GM23248 (cell line): ENCODE measurements at regions not wholly inside any gene's neighbourhood (a gene's known extent, or its start where the extent isn't known, plus 50 kb on each side); places are given as distances from the start of the nearest gene placed in this dataset.
"Not testable (repeated sequence)": the region's sequence is repeated elsewhere in the genome, so short reads cannot be mapped to it uniquely, and the experiment has no call there.

Source experiments
- EZH2 ChIP-seq: fragments of 200-600 bp; sonication (generic); IDR thresholded peaks from 2 replicates; pipeline ENCODE4 v1.6.1; 2018; ENCODE audit warnings: antibody characterized with exemption, mild to moderate bottlenecking; ENCODE audit not compliant: insufficient read depth, poor library complexity, severe bottlenecking
- EZH2phosphoT487 ChIP-seq: fragments of 200-600 bp; sonication (generic); IDR thresholded peaks from 2 replicates; pipeline ENCODE4 v1.6.1; 2018; ENCODE audit warnings: antibody characterized with exemption, moderate library complexity, mild to moderate bottlenecking, low read depth; ENCODE audit not compliant: insufficient read depth

DNA sequence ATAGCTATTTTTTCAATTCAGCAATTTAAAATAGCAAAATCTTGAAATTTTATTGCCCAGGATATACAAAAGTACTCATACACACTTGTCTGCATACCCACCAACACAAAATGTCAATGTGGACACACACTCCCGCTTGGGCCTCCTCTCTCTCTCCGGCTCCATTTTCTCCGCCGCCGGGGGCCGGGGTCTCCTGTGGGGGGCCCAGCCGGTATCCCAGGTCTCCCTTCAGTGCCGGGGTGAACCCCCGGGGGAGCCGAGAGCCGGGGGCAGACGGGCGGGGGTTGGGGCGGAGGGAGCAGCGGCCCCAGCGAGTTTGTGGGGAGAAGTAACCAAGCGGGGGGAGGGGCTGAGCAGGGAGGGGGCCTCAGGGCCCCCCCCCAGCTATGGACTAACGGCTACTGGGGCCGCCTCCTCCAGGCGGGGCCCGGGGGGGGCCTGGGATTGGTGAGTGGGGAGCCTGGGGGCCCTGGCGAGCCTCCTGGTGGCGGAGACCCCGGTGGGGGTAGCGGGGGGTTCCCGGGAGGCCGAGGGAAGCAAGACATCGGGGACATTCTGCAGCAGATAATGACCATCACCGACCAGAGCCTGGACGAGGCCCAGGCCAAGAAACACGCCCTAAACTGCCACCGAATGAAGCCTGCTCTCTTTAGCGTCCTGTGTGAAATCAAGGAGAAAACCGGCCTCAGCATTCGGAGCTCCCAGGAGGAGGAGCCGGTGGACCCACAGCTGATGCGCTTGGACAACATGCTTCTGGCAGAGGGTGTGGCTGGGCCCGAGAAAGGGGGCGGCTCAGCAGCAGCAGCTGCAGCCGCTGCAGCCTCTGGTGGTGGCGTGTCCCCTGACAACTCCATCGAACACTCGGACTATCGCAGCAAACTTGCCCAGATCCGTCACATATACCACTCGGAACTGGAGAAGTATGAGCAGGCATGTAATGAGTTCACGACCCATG lies 56.6 kb downstream of the CHST2 start:
- TF ChIP-seq EZH2, EZH2phosphoT487: not testable (repeated sequence)
